Lung microvascular endothelial cell (primary cell): ENCODE measurements at regions not wholly inside any gene's neighbourhood (a gene's known extent, or its start where the extent isn't known, plus 50 kb on each side); places are given as distances from the start of the nearest gene placed in this dataset.
"Not testable (repeated sequence)": the region's sequence is repeated elsewhere in the genome, so short reads cannot be mapped to it uniquely, and the experiment has no call there.

Experiments
- DNase-seq, 2 donors: peaks; one replicate each; pipeline versions ENCODE4 v3.0.0 to v3.0.0-alpha.2; 2010; ENCODE audit warnings: low read depth in 2 of 2

DNA sequence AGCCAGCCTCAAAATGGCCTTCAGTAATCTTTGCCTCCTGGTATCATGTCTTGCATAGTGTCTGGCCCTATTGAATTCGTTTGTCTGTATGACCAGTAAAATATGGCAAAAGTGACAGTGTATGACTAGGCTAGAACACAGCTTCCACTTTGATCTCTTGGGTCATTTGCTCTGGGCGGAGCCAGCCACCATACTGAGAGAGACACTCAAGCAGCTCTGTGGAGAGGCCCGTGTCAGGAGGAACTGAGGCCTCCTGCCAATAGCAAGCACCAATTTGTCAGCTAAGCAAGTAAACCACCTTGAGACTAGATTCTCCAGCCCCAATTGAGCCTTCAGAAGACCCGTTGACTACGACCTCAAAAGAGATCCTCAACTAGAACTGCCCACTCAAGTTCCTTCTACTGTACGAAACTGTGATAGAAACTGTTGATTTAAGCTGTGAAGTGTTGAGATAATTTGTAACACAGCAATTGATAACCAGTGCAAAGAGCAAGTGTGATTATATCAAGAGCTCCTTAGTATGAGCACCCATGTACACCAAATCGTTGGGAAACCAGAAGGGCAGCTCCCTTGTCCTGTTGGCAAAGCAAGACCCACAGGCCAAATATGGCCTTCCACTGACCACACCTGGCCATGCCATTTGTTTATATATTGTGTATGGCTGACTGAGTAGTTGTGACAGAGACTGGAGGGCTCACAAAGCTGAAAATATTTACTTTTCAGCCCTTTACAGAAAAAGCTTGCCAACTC, 52.7 kb upstream of the SERBP1 start:
- no peak for DNase-seq

DNA sequence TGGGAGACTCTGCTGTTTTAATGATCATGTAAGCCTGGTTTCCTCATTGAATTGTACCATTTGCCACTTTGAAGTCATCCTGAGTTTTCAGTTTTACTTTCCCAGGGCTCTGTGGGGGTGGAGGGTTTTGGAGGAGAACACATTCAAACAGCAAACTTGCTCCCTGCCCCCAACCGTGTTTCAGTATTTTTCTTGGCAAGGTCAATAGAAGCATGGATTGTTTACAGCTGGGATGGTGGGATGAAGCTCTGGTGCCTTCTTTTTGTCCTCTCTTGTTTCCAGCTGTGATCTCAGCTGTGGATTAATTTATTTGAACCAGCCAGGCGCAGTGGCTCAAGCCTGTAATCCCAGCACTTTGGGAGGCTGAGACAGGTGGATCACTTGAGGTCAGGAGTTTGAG, 54.3 kb upstream of the SERBP1 start:
- DNase-seq: peak in 1 of 2 donors; percentile 56

DNA sequence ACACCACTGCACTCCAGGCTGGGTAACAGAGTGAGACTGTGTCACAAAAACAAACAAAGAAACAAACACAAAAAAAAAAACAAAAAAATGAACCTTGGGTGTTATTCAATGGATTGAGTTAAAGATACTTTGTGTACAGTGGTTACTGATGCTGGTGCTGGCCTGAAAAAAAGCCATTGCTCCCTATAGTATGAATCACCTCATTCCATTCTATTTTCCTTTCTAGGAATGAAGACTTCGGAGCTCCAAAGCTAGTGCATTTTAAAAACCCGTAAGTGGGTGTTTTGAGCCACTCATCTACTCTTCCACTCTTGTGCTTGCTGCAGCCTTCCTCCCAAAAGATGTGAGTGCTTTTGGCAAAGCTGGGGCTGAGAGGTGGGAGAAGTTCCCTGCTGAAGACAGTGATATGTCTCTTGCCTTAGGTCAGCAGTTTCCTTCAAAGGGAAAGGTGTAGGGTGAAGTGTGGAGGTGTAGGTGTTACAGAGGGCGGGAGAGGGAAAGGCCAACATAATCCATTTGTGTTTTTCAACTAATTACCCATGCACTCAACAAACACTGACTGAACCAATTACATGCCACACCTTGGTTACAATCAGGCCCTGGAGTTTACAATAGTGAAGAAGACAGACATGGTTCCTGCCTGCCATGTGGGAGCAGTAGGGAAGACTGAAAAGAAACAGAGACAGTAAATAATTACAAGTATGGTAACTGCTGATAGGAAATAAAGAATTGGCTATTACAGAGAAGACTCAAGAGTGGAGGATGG, 55.0 kb upstream of the SERBP1 start:
- DNase-seq: no peak

GRCh38 chr1:67489643-67490042, 59.4 kb upstream of the SERBP1 start:
- DNase-seq: peak; percentile 61 to 81

- DNase-seq: no peak
These were observed 61.1 kb upstream of the SERBP1 start for GRCh38 chr1:67491280-67491679.

- no peak for DNase-seq
These were observed 62.9 kb upstream of the SERBP1 start for GRCh38 chr1:67493148-67493547.

DNA sequence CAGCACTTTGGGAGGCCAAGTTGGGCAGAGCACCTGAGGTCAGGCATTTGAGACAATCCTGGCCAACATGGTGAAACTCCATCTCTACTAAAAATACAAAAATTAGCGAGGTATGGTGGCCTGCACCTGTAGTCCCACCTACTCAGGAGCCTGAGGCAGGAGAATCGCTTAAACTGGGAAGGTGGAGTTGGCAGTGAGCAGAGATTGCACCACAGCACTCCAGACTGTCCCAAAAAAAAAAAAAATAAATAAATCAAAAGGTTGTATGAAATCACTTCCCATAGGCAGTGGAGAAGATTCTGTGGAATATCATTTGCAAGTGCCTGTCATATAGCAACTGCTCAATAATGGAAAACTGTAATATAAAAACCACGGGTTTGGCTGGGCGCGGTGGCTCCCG, 65.1 kb upstream of the SERBP1 start:
- no peak for DNase-seq

DNA sequence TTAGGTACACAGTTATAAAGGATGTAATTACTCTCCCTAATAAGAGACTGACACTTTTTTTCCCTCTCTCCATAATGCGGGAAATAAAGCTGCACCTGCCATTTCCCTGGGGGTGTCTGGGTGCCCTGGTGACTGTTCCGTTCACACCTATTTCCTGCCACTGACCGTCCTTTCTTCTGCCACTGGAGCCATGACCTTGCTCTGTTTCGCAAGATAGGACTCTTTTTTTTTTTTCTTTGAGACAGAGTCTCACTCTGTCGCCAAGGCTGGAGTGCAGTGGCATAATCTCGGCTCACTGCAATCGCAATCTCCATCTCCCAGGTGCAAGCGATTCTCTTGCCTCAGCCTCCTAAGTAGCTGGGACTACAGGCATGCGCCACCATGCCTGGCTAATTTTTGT, 66.1 kb upstream of the SERBP1 start:
- DNase-seq: no peak

DNA sequence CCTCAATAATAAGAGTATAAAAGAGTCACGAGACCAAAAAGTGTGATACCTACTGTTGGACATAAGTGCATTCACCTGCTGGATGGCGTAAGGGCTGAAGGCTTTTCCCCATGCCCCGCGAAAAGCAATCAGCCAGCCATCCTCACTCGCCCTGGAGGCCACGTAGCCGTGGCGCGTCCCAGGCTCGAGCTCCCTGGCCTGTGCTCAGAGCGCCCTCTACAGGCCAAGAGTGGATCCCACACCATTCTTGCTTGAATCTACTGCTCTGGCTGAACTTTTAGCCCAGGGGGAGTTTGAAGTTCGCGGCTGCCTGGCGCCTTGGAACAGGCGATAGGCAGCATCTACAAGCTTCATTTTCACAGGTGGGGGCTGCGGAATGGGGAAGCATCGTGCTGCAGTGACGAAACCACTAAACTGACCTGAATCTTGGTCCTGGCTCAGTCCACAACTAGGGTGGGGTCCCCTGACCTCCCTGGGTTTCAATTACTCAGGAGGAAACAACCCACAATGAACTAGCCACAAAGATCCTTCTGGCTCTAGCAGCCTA, 70.3 kb upstream of the SERBP1 start:
- DNase-seq: peak; percentile 82 to 88

- DNase-seq: no peak
These were observed 73.8 kb upstream of the SERBP1 start for GRCh38 chr1:67503974-67504373.

GRCh38 chr1:67513392-67514294, 83.4 kb upstream of the SERBP1 start:
- DNase-seq: not testable (repeated sequence)

GRCh38 chr1:67514300-67514699, 84.1 kb upstream of the SERBP1 start:
- no peak for DNase-seq

DNA sequence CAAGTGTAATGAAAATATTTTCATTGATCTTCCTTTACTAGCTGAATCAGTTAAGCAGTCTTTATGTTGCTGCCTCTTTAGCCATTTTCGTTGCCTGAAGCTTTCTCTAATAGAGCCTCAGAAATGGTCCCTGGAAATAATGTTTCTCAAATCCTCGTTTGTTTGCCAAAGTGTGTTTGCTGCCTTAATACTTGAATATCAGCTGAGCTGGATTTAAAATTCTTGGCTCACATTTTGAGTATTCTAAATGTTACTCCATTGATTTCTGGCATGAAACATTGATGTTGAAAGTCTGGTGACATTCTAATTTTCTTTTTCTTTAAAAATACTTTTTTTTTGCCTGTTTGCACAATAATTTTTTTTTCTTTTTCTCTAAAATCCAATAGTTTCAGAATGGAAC, 84.6 kb upstream of the SERBP1 start:
- no peak for DNase-seq

DNA sequence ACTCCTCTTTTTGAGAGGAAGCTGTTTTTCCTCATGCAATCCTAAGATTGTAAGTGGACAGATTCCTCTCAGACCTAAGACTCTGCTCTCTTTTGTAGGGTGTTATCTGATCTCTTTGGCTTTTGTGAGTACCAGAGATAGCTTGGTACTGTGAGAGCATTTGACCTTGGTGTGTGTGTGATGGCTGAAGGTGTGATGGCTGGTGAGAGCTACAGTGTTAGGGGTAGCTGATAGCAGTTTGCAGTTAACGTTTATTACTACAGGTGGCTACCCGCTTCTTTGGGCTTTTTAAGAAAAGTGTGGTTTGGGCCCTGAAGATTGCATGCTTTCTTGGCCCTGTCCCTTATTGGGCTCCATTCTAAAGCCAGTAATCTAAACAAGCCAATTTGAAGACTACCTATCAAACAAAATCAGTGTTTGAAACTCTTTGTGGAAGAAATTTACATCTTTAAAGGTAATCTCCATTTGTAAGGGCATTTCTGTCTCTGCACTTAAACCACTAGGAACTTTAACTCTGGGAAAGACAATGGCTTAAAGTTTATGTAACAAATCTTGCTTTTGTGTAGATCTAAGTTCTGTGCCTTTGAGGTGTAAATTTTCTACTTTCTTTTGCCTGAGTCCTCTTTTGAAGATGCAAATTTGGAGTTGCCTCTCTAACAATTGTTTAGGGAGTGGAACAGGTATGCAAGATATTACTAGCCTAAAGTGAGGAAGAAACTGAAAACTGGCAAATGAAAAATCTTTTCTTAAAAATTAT, 85.3 kb upstream of the SERBP1 start:
- DNase-seq: no peak

GRCh38 chr1:67517046-67517445, 86.8 kb upstream of the SERBP1 start:
- no peak for DNase-seq

GRCh38 chr1:67522001-67522441, 91.8 kb upstream of the SERBP1 start:
- no peak for DNase-seq

- DNase-seq: no peak
These were observed 92.6 kb upstream of the SERBP1 start for GRCh38 chr1:67522793-67523192.

- no peak for DNase-seq
These were observed 94.2 kb upstream of the SERBP1 start for GRCh38 chr1:67524143-67525052.

GRCh38 chr1:67525053-67525760, 95.0 kb upstream of the SERBP1 start:
- no peak for DNase-seq
